Cardiac fibroblast (primary cell): ENCODE measurements at regions not wholly inside any gene's neighbourhood (a gene's known extent, or its start where the extent isn't known, plus 50 kb on each side); places are given as distances from the start of the nearest gene placed in this dataset.

Experiments
- DNase-seq, 2 donors: peaks; one replicate each; pipeline versions ENCODE4 v3.0.0 to v3.0.0-alpha.2; 2010; ENCODE audit warnings: low read depth in 2 of 2
- H3K4me3 ChIP-seq, 2 donors: replicated peaks in 1 of 2; 1 replicate in 1 of 2; 2 replicates in 1 of 2; pipeline ENCODE4 v1.5.1; 2011; ENCODE audit warnings: low read depth in 2 of 2, low read length in 2 of 2, mild to moderate bottlenecking in 2 of 2, moderate library complexity in 1 of 2
- TF ChIP-seq, protein P1 (sequence below): IDR thresholded peaks from one replicate; pipeline ENCODE4 v1.5.1; 2011; ENCODE audit warnings: low read depth, mild to moderate bottlenecking, low read length, inconsistent platforms

GRCh38 chr17:70484050-70484449 is 314.7 kb downstream of the KCNJ2 start:
- TF ChIP-seq, protein P1, sequence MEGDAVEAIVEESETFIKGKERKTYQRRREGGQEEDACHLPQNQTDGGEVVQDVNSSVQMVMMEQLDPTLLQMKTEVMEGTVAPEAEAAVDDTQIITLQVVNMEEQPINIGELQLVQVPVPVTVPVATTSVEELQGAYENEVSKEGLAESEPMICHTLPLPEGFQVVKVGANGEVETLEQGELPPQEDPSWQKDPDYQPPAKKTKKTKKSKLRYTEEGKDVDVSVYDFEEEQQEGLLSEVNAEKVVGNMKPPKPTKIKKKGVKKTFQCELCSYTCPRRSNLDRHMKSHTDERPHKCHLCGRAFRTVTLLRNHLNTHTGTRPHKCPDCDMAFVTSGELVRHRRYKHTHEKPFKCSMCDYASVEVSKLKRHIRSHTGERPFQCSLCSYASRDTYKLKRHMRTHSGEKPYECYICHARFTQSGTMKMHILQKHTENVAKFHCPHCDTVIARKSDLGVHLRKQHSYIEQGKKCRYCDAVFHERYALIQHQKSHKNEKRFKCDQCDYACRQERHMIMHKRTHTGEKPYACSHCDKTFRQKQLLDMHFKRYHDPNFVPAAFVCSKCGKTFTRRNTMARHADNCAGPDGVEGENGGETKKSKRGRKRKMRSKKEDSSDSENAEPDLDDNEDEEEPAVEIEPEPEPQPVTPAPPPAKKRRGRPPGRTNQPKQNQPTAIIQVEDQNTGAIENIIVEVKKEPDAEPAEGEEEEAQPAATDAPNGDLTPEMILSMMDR, result no peak
- DNase-seq, result no peak

DNA sequence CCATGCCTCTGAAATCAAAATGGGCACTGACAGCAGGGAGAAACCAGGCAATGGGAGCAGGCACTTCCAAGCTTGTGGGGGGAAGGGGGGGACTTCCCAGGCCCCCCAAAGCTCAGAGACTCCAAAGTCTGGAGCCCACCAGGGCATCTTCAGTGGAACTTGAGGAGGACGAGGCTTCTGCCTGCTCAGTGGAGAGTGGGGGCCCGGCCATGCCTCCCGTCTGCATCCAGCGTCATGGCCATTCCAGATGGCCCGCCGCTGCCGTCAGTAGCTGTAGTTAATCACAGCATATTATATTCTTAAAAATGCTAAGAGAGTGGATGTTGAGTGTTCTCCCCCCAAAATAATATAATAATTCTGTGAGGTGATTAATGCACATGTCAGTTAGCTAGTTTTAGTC is 315.2 kb downstream of the KCNJ2 start:
- DNase-seq, result no peak
- TF ChIP-seq, protein P1, result no peak

More at GRCh38 chr17:70484050-70484449, 314.7 kb downstream of the KCNJ2 start:
- H3K4me3 ChIP-seq, result no peak overlapping the region

GRCh38 chr17:70492368-70492767 is 323.0 kb downstream of the KCNJ2 start:
- TF ChIP-seq, protein P1, result no peak
- DNase-seq, result no peak
- H3K4me3 ChIP-seq, result no peak overlapping the region

More for the DNA sequence above, 315.2 kb downstream of the KCNJ2 start:
- no peak overlapping the region for H3K4me3 ChIP-seq

DNA sequence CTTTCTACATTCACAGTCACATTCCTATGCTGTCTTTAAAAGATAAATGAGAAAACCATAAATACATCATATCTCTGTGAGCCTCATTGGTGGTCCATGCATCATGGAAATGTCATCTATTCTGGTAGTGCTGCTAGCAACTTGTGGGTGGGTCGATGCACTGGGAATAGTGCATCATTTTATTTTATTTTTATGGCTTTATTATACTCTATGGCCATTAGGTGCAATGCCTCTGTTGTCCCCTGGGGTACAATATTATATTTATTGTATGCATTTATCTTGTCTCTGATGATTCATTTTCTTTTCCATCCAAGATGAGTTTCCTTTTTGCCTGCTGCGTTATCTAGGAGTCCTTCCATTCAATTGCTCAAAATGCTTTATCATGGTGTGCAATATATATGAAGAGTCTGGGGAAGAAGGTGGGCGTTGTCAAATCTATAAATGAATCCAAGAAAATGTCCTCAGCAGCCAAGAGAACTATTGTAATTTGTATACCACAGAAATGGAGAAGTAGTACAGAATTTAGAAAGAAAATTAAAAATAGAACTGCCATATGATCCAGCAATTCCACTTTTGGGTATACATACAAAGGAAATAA is 324.0 kb downstream of the KCNJ2 start:
- no peak for DNase-seq
- H3K4me3 ChIP-seq, result no peak overlapping the region
- TF ChIP-seq, protein P1, result no peak

- no peak for DNase-seq
- H3K4me3 ChIP-seq, result no peak overlapping the region
- TF ChIP-seq, protein P1, result no peak
Observed at GRCh38 chr17:70498631-70499030, 329.3 kb downstream of the KCNJ2 start.

DNA sequence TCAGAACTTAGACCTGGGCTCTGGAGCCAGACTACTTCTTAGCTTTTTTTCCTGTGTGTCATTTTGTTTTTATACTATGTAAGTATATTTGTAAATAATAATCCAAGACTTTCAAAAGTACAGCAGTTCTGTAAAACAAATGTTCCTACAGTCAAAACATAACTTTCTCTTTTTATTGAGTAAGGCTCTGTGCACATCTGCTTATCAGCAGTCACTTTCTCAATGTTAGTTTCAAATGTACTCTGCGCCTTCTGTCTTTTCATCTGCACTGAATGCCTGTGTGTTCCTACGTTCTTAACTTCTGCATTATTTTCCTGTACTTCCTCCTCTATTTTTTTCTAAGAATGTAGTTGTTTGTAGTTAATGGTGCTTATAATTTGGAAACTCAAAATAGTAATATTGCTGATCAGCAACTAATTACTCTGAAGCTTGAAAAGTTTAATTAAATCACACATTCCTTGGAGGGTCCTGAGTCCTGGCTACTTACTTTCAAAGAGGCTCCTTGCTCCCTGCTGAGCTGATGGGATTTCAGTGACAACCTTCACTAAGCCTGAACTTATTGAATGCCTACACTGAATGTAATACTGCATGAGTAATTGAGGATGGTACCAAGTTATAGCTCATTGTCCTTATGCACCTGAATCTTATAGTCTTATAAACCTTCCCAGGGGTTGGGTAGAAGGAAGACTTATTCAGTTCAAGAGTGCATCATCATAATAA is 329.9 kb downstream of the KCNJ2 start:
- TF ChIP-seq, protein P1, result no peak
- no peak overlapping the region for H3K4me3 ChIP-seq
- DNase-seq, result no peak
